GM12878 (cell line): ENCODE measurements at regions not wholly inside any gene's neighbourhood (a gene's known extent, or its start where the extent isn't known, plus 50 kb on each side); places are given as distances from the start of the nearest gene placed in this dataset.

Source experiments
- ATAC-seq: fragments of 200-7000 bp; cut with Tn5 transposase; 3 replicates; pipeline ENCODE4 v1.9.1; 2020; ENCODE audit warnings: mild to moderate bottlenecking, moderate library complexity
- BruUV-seq: library from RNA; stranded (reverse); fragments of 400-500 nt; replicated peaks from 2 replicates; lab custom pipeline; 2021; lab: Mats Ljungman, UMichigan
- CTCF ChIA-PET: fragments of 300-600 bp; sonication (Branson Sonifier 250); formaldehyde crosslinking; extraction: SDS; loops from one replicate; lab custom pipeline; 2021; ENCODE audit warnings: inconsistent platforms; lab: Yijun Ruan, JAX
- POLR2A ChIA-PET: fragments of 350-600 bp; formaldehyde crosslinking; extraction: SDS; loops from one replicate; lab custom pipeline; 2021; ENCODE audit warnings: inconsistent platforms; lab: Charles Lee
- RAD21 ChIA-PET: fragments of 300-600 bp; sonication (Branson Sonifier 250); formaldehyde crosslinking; loops from one replicate; lab custom pipeline; 2023; ENCODE audit warnings: antibody characterized with exemption; ENCODE audit not compliant: unreplicated experiment; lab: Charles Lee
- SMC1A ChIA-PET: fragments of 300-600 bp; sonication (Branson Sonifier 250); formaldehyde crosslinking; loops from one replicate; lab custom pipeline; 2023; ENCODE audit not compliant: unreplicated experiment, uncharacterized antibody; lab: Charles Lee
- DNase-seq: peaks from one replicate; pipeline ENCODE4 v3.0.0-alpha.2; 2011; ENCODE audit warnings: low read depth, low spot score
- FAIRE-seq: peaks from 3 replicates; lab custom pipeline; 2011; peaks lifted over from hg19 to GRCh38; lab: Jason Lieb, UNC
- H2AFZ ChIP-seq: 2 replicates; pipeline ENCODE4 v1.6.0; 2011; ENCODE audit warnings: low read depth, low read length, control low read depth; ENCODE audit not compliant: control insufficient read depth
- H3K27ac ChIP-seq: 2 replicates; pipeline ENCODE4 v1.5.1; 2011; ENCODE audit warnings: control low read depth; ENCODE audit not compliant: control insufficient read depth, insufficient read depth
- H3K27me3 ChIP-seq, 2 experiments: replicated peaks in 1 of 2; 2 replicates each; pipeline versions ENCODE4 v1.6.0 to v1.6.1; 2011; ENCODE audit warnings: low read length in 1 of 2; ENCODE audit not compliant: control insufficient read depth in 2 of 2, insufficient read depth in 2 of 2
- H3K36me3 ChIP-seq, 2 experiments: 2 replicates each; pipeline ENCODE4 v1.5.1; 2011; ENCODE audit warnings: low read length in 1 of 2; ENCODE audit not compliant: control insufficient read depth in 2 of 2, insufficient read depth in 2 of 2
- H3K4me1 ChIP-seq: 2 replicates; pipeline ENCODE4 v1.6.1; 2011; ENCODE audit warnings: mild to moderate bottlenecking, low read length, moderate library complexity, mixed read lengths; ENCODE audit not compliant: control insufficient read depth, insufficient read depth
- H3K4me2 ChIP-seq: 2 replicates; pipeline ENCODE4 v1.6.0; 2011; ENCODE audit warnings: control low read depth; ENCODE audit not compliant: control insufficient read depth, insufficient read depth
- H3K4me3 ChIP-seq: fragments of 200-600 bp; sonication (generic); 2 replicates; pipeline ENCODE4 v1.5.1; 2016
- H3K79me2 ChIP-seq: 2 replicates; pipeline ENCODE4 v1.6.0; 2011; ENCODE audit warnings: low read length; ENCODE audit not compliant: control insufficient read depth, insufficient read depth
- H3K9ac ChIP-seq: 2 replicates; pipeline ENCODE4 v1.8.0; 2011; ENCODE audit warnings: low read length, control low read depth, mixed read lengths; ENCODE audit not compliant: control insufficient read depth, insufficient read depth
- H3K9me3 ChIP-seq: replicated peaks from 3 replicates; pipeline ENCODE4 v1.5.1; 2011; ENCODE audit warnings: mild to moderate bottlenecking, low read length; ENCODE audit not compliant: control insufficient read depth, insufficient read depth
- H4K20me1 ChIP-seq: 2 replicates; pipeline ENCODE4 v1.6.0; 2011; ENCODE audit not compliant: control insufficient read depth, insufficient read depth
- CBFB ChIP-seq: IDR thresholded peaks from 2 replicates; pipeline ENCODE4 v1.6.1; 2016; ENCODE audit warnings: antibody characterized with exemption, low read depth
- CBX5 ChIP-seq: sonication (generic); IDR thresholded peaks from 2 replicates; pipeline ENCODE4 v1.6.1; 2016; ENCODE audit warnings: low read depth, moderate library complexity, mild to moderate bottlenecking, inconsistent platforms
- CTCF ChIP-seq, 3 experiments: IDR thresholded peaks in 2 of 3; conservative IDR thresholded peaks in 1 of 3; 2 replicates each; pipeline ENCODE4 v1.5.1; 2011; ENCODE audit warnings: low read depth in 3 of 3, low read length in 3 of 3, mild to moderate bottlenecking in 3 of 3, control low read depth in 2 of 3, moderate library complexity in 2 of 3, inconsistent platforms in 1 of 3, mixed read lengths in 1 of 3; ENCODE audit not compliant: control insufficient read depth in 2 of 3, insufficient read depth in 1 of 3; ENCODE audit errors: extremely low read depth in 1 of 3
- E2F8 ChIP-seq: fragments of 450-650 bp; IDR thresholded peaks from 2 replicates; pipeline ENCODE4 v1.6.1; 2018; ENCODE audit warnings: mild to moderate bottlenecking, low read depth, moderate library complexity; ENCODE audit not compliant: partially characterized antibody
- EGR1 ChIP-seq, 2 experiments: IDR thresholded peaks; 1 replicate in 1 of 2; 2 replicates in 1 of 2; pipeline ENCODE4 v1.6.1; 2011 to 2012; ENCODE audit warnings: low read depth in 2 of 2, low read length in 2 of 2, borderline replicate concordance in 1 of 2, mild to moderate bottlenecking in 1 of 2, moderate library complexity in 1 of 2
- FOXK2 ChIP-seq: fragments of 450-650 bp; IDR thresholded peaks from 2 replicates; pipeline ENCODE4 v1.6.1; 2017; ENCODE audit warnings: mild to moderate bottlenecking, moderate library complexity
- GABPA ChIP-seq: IDR thresholded peaks from 2 replicates; pipeline ENCODE4 v1.6.1; 2014; ENCODE audit warnings: antibody characterized with exemption, low read depth, mild to moderate bottlenecking, inconsistent platforms
- HDGF ChIP-seq: fragments of 450-650 bp; IDR thresholded peaks from 2 replicates; pipeline ENCODE4 v1.6.1; 2016; ENCODE audit warnings: antibody characterized with exemption
- LARP7 ChIP-seq: fragments of 450-650 bp; IDR thresholded peaks from 2 replicates; pipeline ENCODE4 v1.6.1; 2017; ENCODE audit warnings: mild to moderate bottlenecking
- NR2C2 ChIP-seq: IDR thresholded peaks from 2 replicates; pipeline ENCODE4 v1.6.1; 2011; ENCODE audit warnings: borderline replicate concordance, low read depth; ENCODE audit not compliant: control insufficient read depth, insufficient read length
- PRDM15 ChIP-seq: fragments of 450-650 bp; formaldehyde crosslinking; IDR thresholded peaks from 2 replicates; pipeline ENCODE4 v1.4.0; 2020; ENCODE audit warnings: mild to moderate bottlenecking, moderate library complexity
- RAD51 ChIP-seq: fragments of 450-650 bp; IDR thresholded peaks from 2 replicates; pipeline ENCODE4 v1.6.1; 2016; ENCODE audit warnings: moderate library complexity, mild to moderate bottlenecking, inconsistent platforms
- SMC3 ChIP-seq: IDR thresholded peaks from 2 replicates; pipeline ENCODE4 v1.6.1; 2011; ENCODE audit warnings: low read length, improper control_type of control experiment, borderline replicate concordance
- TCF12 ChIP-seq: IDR thresholded peaks from 2 replicates; pipeline ENCODE4 v1.6.1; 2011; ENCODE audit warnings: low read depth, mild to moderate bottlenecking, low read length
- USF2 ChIP-seq: IDR thresholded peaks from 2 replicates; pipeline ENCODE4 v1.6.1; 2011; ENCODE audit warnings: low read depth, low read length, improper control_type of control experiment, borderline replicate concordance
- ZNF622 ChIP-seq: fragments of 450-650 bp; IDR thresholded peaks from 2 replicates; pipeline ENCODE4 v1.6.1; 2017; ENCODE audit warnings: mild to moderate bottlenecking, inconsistent platforms
- WGBS: methylation state at CpG from one replicate; pipeline ENCODE4 v1.1.6; 2016; ENCODE audit warnings: low lambda C conversion rate; ENCODE audit not compliant: insufficient replicate concordance, insufficient coverage; ENCODE audit errors: missing lambda C conversion rate; 5-methylcytosine and 5-hydroxymethylcytosine counted together
- in situ Hi-C: fragments of 300-500 bp; cut with MboI; formaldehyde crosslinking; loops from 9 replicates; pipeline ENCODE4 v1.14.3; 2018; ENCODE audit warnings: mixed read lengths
- intact Hi-C: fragments of 100-400 bp; cut with micrococcal nuclease; formaldehyde crosslinking; loops from one replicate; pipeline ENCODE4 v1.14.2; 2022; ENCODE audit not compliant: unreplicated experiment

GRCh38 chr5:30747412-30747811 is 446.1 kb upstream of the CDH6 start:
- Histone ChIP-seq H3K36me3 (no peaks in the 10 kb centered on the region), H4K20me1 (no peaks in the 10 kb centered on the region), H3K4me2 (no peak overlapping the region), H3K27me3 (no peaks in the 10 kb centered on the region), H3K79me2 (no peaks in the 10 kb centered on the region), H3K27ac (no peak overlapping the region), H3K9me3 (no peaks in the 10 kb centered on the region), H3K9ac (no peak overlapping the region), H3K4me3 (no peak overlapping the region), H2AFZ (no peak overlapping the region), H3K4me1 (no peaks in the 10 kb centered on the region)
- ATAC-seq (no peak), FAIRE-seq (no peak), DNase-seq (no peak)
- WGBS: 16% methylated on average over 4 of the region's 4 CpGs
- ChIA-PET CTCF (no interaction called here), SMC1A (no interaction called here), POLR2A (no interaction called here), RAD21 (no interaction called here)
- in situ Hi-C loops (no loop called here), intact Hi-C loops (no loop called here)
- BruUV-seq: no TSS peak
- TF ChIP-seq EGR1 (IDR thresholded peaks at IDR 0.05; ENCODE audit: borderline replicate concordance in 1 of 2, low read depth in 2 of 2, low read length in 2 of 2) (no peak), TCF12 (no peak), SMC3 (no peak), GABPA (no peak), PRDM15 (CRISPR knock-in tag) (no peak), USF2 (no peak), ZNF622 (no peak), RAD51 (no peak), E2F8 (no peak), FOXK2 (no peak), CBFB (no peak), LARP7 (no peak), CBX5 (no peak), NR2C2 (no peak), HDGF (no peak), CTCF (IDR thresholded peaks at IDR 0.05 in 2 of 3, conservative IDR thresholded peaks at IDR 0.05 in 1 of 3; ENCODE audit: control insufficient read depth in 2 of 3, extremely low read depth in 1 of 3, insufficient read depth in 1 of 3, low read depth in 3 of 3, low read length in 3 of 3) (no peak)
